ENCODE measurements at regions not wholly inside any gene's neighbourhood (a gene's known extent, or its start where the extent isn't known, plus 50 kb on each side); places are given as distances from the start of the nearest gene placed in this dataset.

DNA sequence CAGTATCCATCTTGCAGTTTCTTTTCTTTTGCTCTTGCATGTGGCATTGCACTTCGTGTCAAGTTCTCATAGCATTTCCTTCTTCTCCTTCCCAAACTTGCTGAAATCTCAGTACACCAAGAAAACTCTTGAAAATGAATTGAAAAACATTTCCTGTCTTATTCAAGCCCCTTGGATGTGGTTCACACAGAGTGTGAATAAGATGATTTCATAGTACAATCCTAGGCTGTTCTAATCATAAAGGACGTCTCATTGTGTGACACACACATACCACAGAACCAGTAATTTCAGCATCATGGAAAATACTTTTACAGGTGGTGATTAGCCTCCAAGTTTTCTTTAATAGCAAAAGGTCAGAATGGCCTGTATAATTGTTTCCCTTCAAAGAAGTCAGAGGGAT is 121.6 kb upstream of the AADACL2 start:
- TF ChIP-seq, protein P1, sequence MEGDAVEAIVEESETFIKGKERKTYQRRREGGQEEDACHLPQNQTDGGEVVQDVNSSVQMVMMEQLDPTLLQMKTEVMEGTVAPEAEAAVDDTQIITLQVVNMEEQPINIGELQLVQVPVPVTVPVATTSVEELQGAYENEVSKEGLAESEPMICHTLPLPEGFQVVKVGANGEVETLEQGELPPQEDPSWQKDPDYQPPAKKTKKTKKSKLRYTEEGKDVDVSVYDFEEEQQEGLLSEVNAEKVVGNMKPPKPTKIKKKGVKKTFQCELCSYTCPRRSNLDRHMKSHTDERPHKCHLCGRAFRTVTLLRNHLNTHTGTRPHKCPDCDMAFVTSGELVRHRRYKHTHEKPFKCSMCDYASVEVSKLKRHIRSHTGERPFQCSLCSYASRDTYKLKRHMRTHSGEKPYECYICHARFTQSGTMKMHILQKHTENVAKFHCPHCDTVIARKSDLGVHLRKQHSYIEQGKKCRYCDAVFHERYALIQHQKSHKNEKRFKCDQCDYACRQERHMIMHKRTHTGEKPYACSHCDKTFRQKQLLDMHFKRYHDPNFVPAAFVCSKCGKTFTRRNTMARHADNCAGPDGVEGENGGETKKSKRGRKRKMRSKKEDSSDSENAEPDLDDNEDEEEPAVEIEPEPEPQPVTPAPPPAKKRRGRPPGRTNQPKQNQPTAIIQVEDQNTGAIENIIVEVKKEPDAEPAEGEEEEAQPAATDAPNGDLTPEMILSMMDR (IDR thresholded peaks at IDR 0.05; ENCODE audit: low read depth, low read length): no peak
- TF ChIP-seq, protein P2, sequence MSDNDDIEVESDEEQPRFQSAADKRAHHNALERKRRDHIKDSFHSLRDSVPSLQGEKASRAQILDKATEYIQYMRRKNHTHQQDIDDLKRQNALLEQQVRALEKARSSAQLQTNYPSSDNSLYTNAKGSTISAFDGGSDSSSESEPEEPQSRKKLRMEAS (IDR thresholded peaks at IDR 0.05; ENCODE audit: low read depth, low read length): no peak

Data from NB4 (cell line).